OCI-LY7 (cell line): ENCODE measurements at regions not wholly inside any gene's neighbourhood (a gene's known extent, or its start where the extent isn't known, plus 50 kb on each side); places are given as distances from the start of the nearest gene placed in this dataset.

Experiments
- BruUV-seq: library from RNA; stranded (reverse); fragments of 400-500 nt; replicated peaks from 2 replicates; lab custom pipeline; 2021; lab: Mats Ljungman, UMichigan
- CTCF ChIA-PET: fragments of 300-600 bp; sonication (Branson Sonifier 250); formaldehyde crosslinking; loops from one replicate; lab custom pipeline; 2022; ENCODE audit warnings: antibody characterized with exemption; ENCODE audit not compliant: unreplicated experiment; lab: Charles Lee
- POLR2A ChIA-PET: fragments of 300-600 bp; sonication (Branson Sonifier 250); formaldehyde crosslinking; loops from one replicate; lab custom pipeline; 2022; ENCODE audit warnings: antibody characterized with exemption; lab: Charles Lee
- DNase-seq: peaks from one replicate; pipeline ENCODE4 v3.0.0-alpha.2; 2015; ENCODE audit warnings: low spot score
- H2AFZ ChIP-seq: fragments of 200-600 bp; sonication (generic), shearing (Covaris generic); 2 replicates; pipeline ENCODE4 v1.6.1; 2014; ENCODE audit warnings: mild to moderate bottlenecking, antibody characterized with exemption, low read length, moderate library complexity
- H3K27ac ChIP-seq: fragments of 200-600 bp; sonication (generic); 2 replicates; pipeline ENCODE4 v1.5.1; 2014; ENCODE audit warnings: mixed run types, low read depth, mild to moderate bottlenecking, moderate library complexity, low read length, inconsistent platforms; ENCODE audit not compliant: poor library complexity, severe bottlenecking
- H3K36me3 ChIP-seq: fragments of 200-600 bp; sonication (generic); 2 replicates; pipeline ENCODE4 v1.6.1; 2014; ENCODE audit warnings: mild to moderate bottlenecking, antibody characterized with exemption, low read length, moderate library complexity, mixed read lengths; ENCODE audit not compliant: insufficient read depth
- H3K4me1 ChIP-seq: fragments of 200-600 bp; sonication (generic); 2 replicates; pipeline ENCODE4 v1.5.1; 2014; ENCODE audit warnings: mild to moderate bottlenecking, low read length; ENCODE audit not compliant: insufficient read depth, poor library complexity, severe bottlenecking
- H3K4me2 ChIP-seq: fragments of 200-600 bp; sonication (generic); 2 replicates; pipeline ENCODE4 v1.6.1; 2014; ENCODE audit warnings: mild to moderate bottlenecking, low read length
- H3K4me3 ChIP-seq: fragments of 200-600 bp; sonication (generic); 2 replicates; pipeline ENCODE4 v1.5.1; 2014; ENCODE audit warnings: mild to moderate bottlenecking, low read depth, low read length; ENCODE audit not compliant: poor library complexity, severe bottlenecking
- H3K79me2 ChIP-seq: fragments of 200-600 bp; sonication (generic); 2 replicates; pipeline ENCODE4 v1.6.1; 2016; ENCODE audit warnings: low read depth, mild to moderate bottlenecking, low read length, moderate library complexity, mixed read lengths; ENCODE audit not compliant: insufficient read depth
- H3K9me2 ChIP-seq: fragments of 200-600 bp; sonication (generic); 2 replicates; pipeline ENCODE4 v1.6.1; 2016; ENCODE audit warnings: mild to moderate bottlenecking, low read length, mixed read lengths; ENCODE audit not compliant: insufficient read depth
- H3K9me3 ChIP-seq: fragments of 200-600 bp; sonication (generic); 2 replicates; pipeline ENCODE4 v1.6.1; 2014; ENCODE audit warnings: mild to moderate bottlenecking, mixed run types, low read length, mixed read lengths
- H4K20me1 ChIP-seq: fragments of 200-600 bp; sonication (generic); 2 replicates; pipeline ENCODE4 v1.6.1; 2014; ENCODE audit warnings: mild to moderate bottlenecking, antibody characterized with exemption, low read length, moderate library complexity, mixed read lengths; ENCODE audit not compliant: insufficient read depth
- EZH2phosphoT487 ChIP-seq: fragments of 200-600 bp; sonication (generic); IDR thresholded peaks from 2 replicates; pipeline ENCODE4 v1.6.1; 2018; ENCODE audit warnings: low read depth, borderline replicate concordance, mild to moderate bottlenecking, mixed run types, antibody characterized with exemption, low read length, moderate library complexity, mixed read lengths
- intact Hi-C: fragments of 100-400 bp; cut with micrococcal nuclease; formaldehyde crosslinking; loops from one replicate; pipeline ENCODE4 v1.10.0; 2022; ENCODE audit not compliant: unreplicated experiment
- TF ChIP-seq, protein P1 (sequence below): fragments of 200-600 bp; sonication (generic); conservative IDR thresholded peaks from 2 replicates; pipeline ENCODE4 v1.5.1; 2014; ENCODE audit warnings: mild to moderate bottlenecking, antibody characterized with exemption, low read length, moderate library complexity, mixed read lengths

DNA sequence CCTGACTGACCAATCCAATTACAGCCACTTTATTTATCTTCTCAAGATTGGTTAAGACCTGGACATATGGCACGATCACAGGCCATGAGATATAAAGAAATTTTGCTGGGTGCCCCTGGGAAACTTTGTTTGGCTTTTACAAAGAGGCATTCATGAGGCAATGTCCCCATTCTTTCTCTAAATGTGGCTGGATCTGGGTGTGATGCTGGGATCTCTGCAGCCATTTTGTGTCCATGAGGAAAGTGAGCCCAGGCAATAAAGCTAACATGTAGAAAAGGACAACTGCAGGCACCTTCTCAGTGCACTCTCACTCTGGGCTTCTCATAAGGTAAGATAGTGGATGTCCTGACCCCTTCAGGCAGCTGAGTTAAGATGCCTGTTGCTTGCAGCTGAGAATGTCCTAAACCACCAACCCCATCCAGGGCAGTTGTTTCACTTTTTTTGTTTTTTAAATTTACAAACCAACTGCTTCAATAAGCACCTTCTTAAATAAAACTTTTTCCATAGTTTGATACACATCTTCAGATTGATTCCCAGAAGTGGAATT lies 372.3 kb downstream of the MIAT start:
- Histone ChIP-seq H3K4me2 (no peak overlapping the region), H3K9me3 (no peaks in the 10 kb centered on the region), H3K27ac (no peak overlapping the region), H3K4me3 (no peak overlapping the region), H4K20me1 (no peaks in the 10 kb centered on the region), H3K36me3 (no peaks in the 10 kb centered on the region), H3K79me2 (no peaks in the 10 kb centered on the region), H3K9me2 (no peaks in the 10 kb centered on the region), H3K4me1 (no peaks in the 10 kb centered on the region), H2AFZ (no peak overlapping the region)
- no TSS peak for BruUV-seq
- intact Hi-C loops: no loop called here
- POLR2A ChIA-PET: no interaction called here
- CTCF ChIA-PET: no interaction called here
- DNase-seq: no peak
- TF ChIP-seq, protein P1, sequence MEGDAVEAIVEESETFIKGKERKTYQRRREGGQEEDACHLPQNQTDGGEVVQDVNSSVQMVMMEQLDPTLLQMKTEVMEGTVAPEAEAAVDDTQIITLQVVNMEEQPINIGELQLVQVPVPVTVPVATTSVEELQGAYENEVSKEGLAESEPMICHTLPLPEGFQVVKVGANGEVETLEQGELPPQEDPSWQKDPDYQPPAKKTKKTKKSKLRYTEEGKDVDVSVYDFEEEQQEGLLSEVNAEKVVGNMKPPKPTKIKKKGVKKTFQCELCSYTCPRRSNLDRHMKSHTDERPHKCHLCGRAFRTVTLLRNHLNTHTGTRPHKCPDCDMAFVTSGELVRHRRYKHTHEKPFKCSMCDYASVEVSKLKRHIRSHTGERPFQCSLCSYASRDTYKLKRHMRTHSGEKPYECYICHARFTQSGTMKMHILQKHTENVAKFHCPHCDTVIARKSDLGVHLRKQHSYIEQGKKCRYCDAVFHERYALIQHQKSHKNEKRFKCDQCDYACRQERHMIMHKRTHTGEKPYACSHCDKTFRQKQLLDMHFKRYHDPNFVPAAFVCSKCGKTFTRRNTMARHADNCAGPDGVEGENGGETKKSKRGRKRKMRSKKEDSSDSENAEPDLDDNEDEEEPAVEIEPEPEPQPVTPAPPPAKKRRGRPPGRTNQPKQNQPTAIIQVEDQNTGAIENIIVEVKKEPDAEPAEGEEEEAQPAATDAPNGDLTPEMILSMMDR: no peak
- TF ChIP-seq EZH2phosphoT487: no peak

- no peak overlapping the region for H3K4me3 ChIP-seq
- CTCF ChIA-PET: no interaction called here
- no peaks in the 10 kb centered on the region for H3K79me2 ChIP-seq
- no peaks in the 10 kb centered on the region for H3K9me3 ChIP-seq
- no TSS peak for BruUV-seq
- H3K36me3 ChIP-seq: no peaks in the 10 kb centered on the region
- intact Hi-C loops: no loop called here
- TF ChIP-seq, protein P1: 0 out of 2 replicates have a peak, but pooled peaks have one; percentile 16
- no peak for TF ChIP-seq EZH2phosphoT487
- no peaks in the 10 kb centered on the region for H4K20me1 ChIP-seq
- POLR2A ChIA-PET: no interaction called here
- no peak for DNase-seq
- no peaks in the 10 kb centered on the region for H3K9me2 ChIP-seq
- H3K27ac ChIP-seq: no peak overlapping the region
- H3K4me2 ChIP-seq: no peak overlapping the region
- H3K4me1 ChIP-seq: no peaks in the 10 kb centered on the region
- no peak overlapping the region for H2AFZ ChIP-seq
Measured at GRCh38 chr22:27032091-27032761, 374.8 kb downstream of the MIAT start.

DNA sequence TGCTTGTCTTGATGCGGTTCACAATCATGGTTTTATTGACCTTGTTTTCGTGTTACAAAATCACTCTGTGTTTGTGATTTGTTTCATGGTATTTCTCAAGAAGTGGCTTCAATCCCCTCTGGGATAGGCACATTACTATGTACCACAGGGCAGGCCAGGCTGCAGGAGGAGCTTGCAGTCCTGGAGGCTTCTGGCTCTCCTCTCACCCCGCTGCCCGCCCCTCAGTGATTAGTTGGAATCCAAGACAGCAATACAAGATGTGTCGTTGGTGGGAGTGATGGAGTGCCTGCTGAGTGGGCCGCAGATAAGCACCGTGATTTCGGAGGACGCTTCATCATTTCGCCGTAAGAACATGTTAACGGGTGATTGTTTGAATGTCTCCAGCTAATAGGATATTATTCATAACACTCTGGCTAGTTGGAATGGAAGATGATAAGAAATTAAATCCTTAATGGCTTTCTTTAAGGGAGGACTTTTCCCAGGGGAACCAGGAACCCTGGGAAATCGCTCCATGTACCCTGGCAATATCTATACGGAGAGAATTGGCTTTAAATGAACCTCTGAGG lies 384.4 kb downstream of the MIAT start:
- Histone ChIP-seq H3K27ac (no peak overlapping the region), H3K9me2 (no peaks in the 10 kb centered on the region), H3K4me2 (no peak overlapping the region), H4K20me1 (no peaks in the 10 kb centered on the region), H3K79me2 (no peaks in the 10 kb centered on the region), H3K4me3 (no peak overlapping the region), H3K4me1 (no peaks in the 10 kb centered on the region), H3K9me3 (no peaks in the 10 kb centered on the region), H3K36me3 (no peaks in the 10 kb centered on the region), H2AFZ (no peak overlapping the region)
- intact Hi-C loops: no loop called here
- no peak for DNase-seq
- ChIA-PET CTCF (no interaction called here), POLR2A (no interaction called here)
- no TSS peak for BruUV-seq
- TF ChIP-seq, protein P1: no peak
- no peak for TF ChIP-seq EZH2phosphoT487
